ENCODE measurements at regions not wholly inside any gene's neighbourhood (a gene's known extent, or its start where the extent isn't known, plus 50 kb on each side); places are given as distances from the start of the nearest gene placed in this dataset.

- no peaks in the 10 kb centered on the region for H3K27me3 ChIP-seq (ENCODE audit: control insufficient read depth in 3 of 3, insufficient read depth in 3 of 3, low read length in 3 of 3)
- H3K27ac ChIP-seq (ENCODE audit: low read depth, low read length), result no peak overlapping the region
- H3K9ac ChIP-seq (ENCODE audit: low read depth in 1 of 3, low read length in 3 of 3), result no peak overlapping the region
- peaks cover 0 to 3% (median 0%) of the 10 kb centered on the region in 3 donors for H3K9me3 ChIP-seq (ENCODE audit: control insufficient read depth in 3 of 3, low read length in 3 of 3)
- H3K4me1 ChIP-seq (ENCODE audit: control insufficient read depth in 3 of 3, insufficient read depth in 3 of 3, low read length in 3 of 3), result no peaks in the 10 kb centered on the region
- no peak overlapping the region for H3K4me3 ChIP-seq (ENCODE audit: low read length in 3 of 3)
- no peaks in the 10 kb centered on the region for H3K36me3 ChIP-seq (ENCODE audit: control insufficient read depth in 3 of 3, insufficient read depth in 3 of 3, low read length in 3 of 3)
These were observed 366.7 kb downstream of the PIK3R1 start for GRCh38 chr5:68582284-68582683.

GRCh38 chr5:68587171-68587570 is 371.6 kb downstream of the PIK3R1 start:
- no peaks in the 10 kb centered on the region for H3K27me3 ChIP-seq (ENCODE audit: control insufficient read depth in 3 of 3, insufficient read depth in 3 of 3, low read length in 3 of 3)
- H3K27ac ChIP-seq (ENCODE audit: low read depth, low read length), result no peak overlapping the region
- no peak overlapping the region for H3K4me3 ChIP-seq (ENCODE audit: low read length in 3 of 3)
- no peaks in the 10 kb centered on the region for H3K4me1 ChIP-seq (ENCODE audit: control insufficient read depth in 3 of 3, insufficient read depth in 3 of 3, low read length in 3 of 3)
- H3K36me3 ChIP-seq (ENCODE audit: control insufficient read depth in 3 of 3, insufficient read depth in 3 of 3, low read length in 3 of 3), result no peaks in the 10 kb centered on the region
- no peaks in the 10 kb centered on the region for H3K9me3 ChIP-seq (ENCODE audit: control insufficient read depth in 3 of 3, low read length in 3 of 3)
- H3K9ac ChIP-seq (ENCODE audit: low read depth in 1 of 3, low read length in 3 of 3), result no peak overlapping the region

- Histone ChIP-seq H3K27me3 (ENCODE audit: control insufficient read depth in 3 of 3, insufficient read depth in 3 of 3, low read length in 3 of 3) (no peaks in the 10 kb centered on the region), H3K4me3 (ENCODE audit: low read length in 3 of 3) (no peak overlapping the region), H3K9me3 (ENCODE audit: control insufficient read depth in 3 of 3, low read length in 3 of 3) (no peaks in the 10 kb centered on the region), H3K4me1 (ENCODE audit: control insufficient read depth in 3 of 3, insufficient read depth in 3 of 3, low read length in 3 of 3) (peaks cover 0 to 6% (median 0%) of the 10 kb centered on the region in 3 donors), H3K36me3 (ENCODE audit: control insufficient read depth in 3 of 3, insufficient read depth in 3 of 3, low read length in 3 of 3) (no peaks in the 10 kb centered on the region), H3K27ac (ENCODE audit: low read depth, low read length) (no peak overlapping the region), H3K9ac (ENCODE audit: low read depth in 1 of 3, low read length in 3 of 3) (no peak overlapping the region)
These were observed 376.3 kb downstream of the PIK3R1 start for GRCh38 chr5:68591850-68592249.

GRCh38 chr5:68592351-68592750 is 376.8 kb downstream of the PIK3R1 start:
- Histone ChIP-seq H3K4me3 (ENCODE audit: low read length in 3 of 3) (no peak overlapping the region), H3K9ac (ENCODE audit: low read depth in 1 of 3, low read length in 3 of 3) (no peak overlapping the region), H3K36me3 (ENCODE audit: control insufficient read depth in 3 of 3, insufficient read depth in 3 of 3, low read length in 3 of 3) (no peaks in the 10 kb centered on the region), H3K27me3 (ENCODE audit: control insufficient read depth in 3 of 3, insufficient read depth in 3 of 3, low read length in 3 of 3) (no peaks in the 10 kb centered on the region), H3K27ac (ENCODE audit: low read depth, low read length) (no peak overlapping the region), H3K4me1 (ENCODE audit: control insufficient read depth in 3 of 3, insufficient read depth in 3 of 3, low read length in 3 of 3) (peaks cover 0 to 6% (median 0%) of the 10 kb centered on the region in 3 donors), H3K9me3 (ENCODE audit: control insufficient read depth in 3 of 3, low read length in 3 of 3) (no peaks in the 10 kb centered on the region)

- Histone ChIP-seq H3K9me3 (ENCODE audit: control insufficient read depth in 3 of 3, low read length in 3 of 3) (no peaks in the 10 kb centered on the region), H3K36me3 (ENCODE audit: control insufficient read depth in 3 of 3, insufficient read depth in 3 of 3, low read length in 3 of 3) (no peaks in the 10 kb centered on the region), H3K4me1 (ENCODE audit: control insufficient read depth in 3 of 3, insufficient read depth in 3 of 3, low read length in 3 of 3) (peaks cover 0 to 6% (median 0%) of the 10 kb centered on the region in 3 donors), H3K9ac (ENCODE audit: low read depth in 1 of 3, low read length in 3 of 3) (no peak overlapping the region), H3K4me3 (ENCODE audit: low read length in 3 of 3) (no peak overlapping the region), H3K27me3 (ENCODE audit: control insufficient read depth in 3 of 3, insufficient read depth in 3 of 3, low read length in 3 of 3) (no peaks in the 10 kb centered on the region), H3K27ac (ENCODE audit: low read depth, low read length) (no peak overlapping the region)
These were observed 377.7 kb downstream of the PIK3R1 start for GRCh38 chr5:68593211-68593671.

- no peaks in the 10 kb centered on the region for H3K4me1 ChIP-seq (ENCODE audit: control insufficient read depth in 3 of 3, insufficient read depth in 3 of 3, low read length in 3 of 3)
- no peak overlapping the region for H3K9ac ChIP-seq (ENCODE audit: low read depth in 1 of 3, low read length in 3 of 3)
- no peaks in the 10 kb centered on the region for H3K36me3 ChIP-seq (ENCODE audit: control insufficient read depth in 3 of 3, insufficient read depth in 3 of 3, low read length in 3 of 3)
- no peak overlapping the region for H3K27ac ChIP-seq (ENCODE audit: low read depth, low read length)
- H3K9me3 ChIP-seq (ENCODE audit: control insufficient read depth in 3 of 3, low read length in 3 of 3), result peaks cover 5 to 9% (median 9%) of the 10 kb centered on the region in 3 donors
- H3K27me3 ChIP-seq (ENCODE audit: control insufficient read depth in 3 of 3, insufficient read depth in 3 of 3, low read length in 3 of 3), result no peaks in the 10 kb centered on the region
- H3K4me3 ChIP-seq (ENCODE audit: low read length in 3 of 3), result no peak overlapping the region
These were observed 397.4 kb downstream of the PIK3R1 start for GRCh38 chr5:68612972-68613371.

- Histone ChIP-seq H3K27me3 (ENCODE audit: control insufficient read depth in 3 of 3, insufficient read depth in 3 of 3, low read length in 3 of 3) (no peaks in the 10 kb centered on the region), H3K4me3 (ENCODE audit: low read length in 3 of 3) (no peak overlapping the region), H3K9me3 (ENCODE audit: control insufficient read depth in 3 of 3, low read length in 3 of 3) (no peaks in the 10 kb centered on the region), H3K36me3 (ENCODE audit: control insufficient read depth in 3 of 3, insufficient read depth in 3 of 3, low read length in 3 of 3) (no peaks in the 10 kb centered on the region), H3K4me1 (ENCODE audit: control insufficient read depth in 3 of 3, insufficient read depth in 3 of 3, low read length in 3 of 3) (no peaks in the 10 kb centered on the region), H3K27ac (ENCODE audit: low read depth, low read length) (no peak overlapping the region), H3K9ac (ENCODE audit: low read depth in 1 of 3, low read length in 3 of 3) (no peak overlapping the region)
These were observed 402.9 kb downstream of the PIK3R1 start for GRCh38 chr5:68618501-68618900.

- H3K4me1 ChIP-seq (ENCODE audit: control insufficient read depth in 3 of 3, insufficient read depth in 3 of 3, low read length in 3 of 3), result no peaks in the 10 kb centered on the region
These were observed 411.4 kb downstream of the PIK3R1 start for GRCh38 chr5:68627001-68627400.

GRCh38 chr5:68628082-68628814 is 412.7 kb downstream of the PIK3R1 start:
- Histone ChIP-seq H3K9ac (ENCODE audit: low read depth in 1 of 3, low read length in 3 of 3) (no peak overlapping the region), H3K36me3 (ENCODE audit: control insufficient read depth in 3 of 3, insufficient read depth in 3 of 3, low read length in 3 of 3) (no peaks in the 10 kb centered on the region), H3K4me1 (ENCODE audit: control insufficient read depth in 3 of 3, insufficient read depth in 3 of 3, low read length in 3 of 3) (no peaks in the 10 kb centered on the region), H3K27me3 (ENCODE audit: control insufficient read depth in 3 of 3, insufficient read depth in 3 of 3, low read length in 3 of 3) (no peaks in the 10 kb centered on the region), H3K4me3 (ENCODE audit: low read length in 3 of 3) (no peak overlapping the region), H3K27ac (ENCODE audit: low read depth, low read length) (no peak overlapping the region), H3K9me3 (ENCODE audit: control insufficient read depth in 3 of 3, low read length in 3 of 3) (no peaks in the 10 kb centered on the region)

More at GRCh38 chr5:68627001-68627400, 411.4 kb downstream of the PIK3R1 start:
- no peaks in the 10 kb centered on the region for H3K9me3 ChIP-seq (ENCODE audit: control insufficient read depth in 3 of 3, low read length in 3 of 3)
- no peak overlapping the region for H3K9ac ChIP-seq (ENCODE audit: low read depth in 1 of 3, low read length in 3 of 3)
- H3K27ac ChIP-seq (ENCODE audit: low read depth, low read length), result no peak overlapping the region
- H3K36me3 ChIP-seq (ENCODE audit: control insufficient read depth in 3 of 3, insufficient read depth in 3 of 3, low read length in 3 of 3), result no peaks in the 10 kb centered on the region
- H3K4me3 ChIP-seq (ENCODE audit: low read length in 3 of 3), result no peak overlapping the region
- no peaks in the 10 kb centered on the region for H3K27me3 ChIP-seq (ENCODE audit: control insufficient read depth in 3 of 3, insufficient read depth in 3 of 3, low read length in 3 of 3)

- H3K9me3 ChIP-seq (ENCODE audit: control insufficient read depth in 3 of 3, low read length in 3 of 3), result no peaks in the 10 kb centered on the region
- no peak overlapping the region for H3K4me3 ChIP-seq (ENCODE audit: low read length in 3 of 3)
- no peak overlapping the region for H3K9ac ChIP-seq (ENCODE audit: low read depth in 1 of 3, low read length in 3 of 3)
- no peaks in the 10 kb centered on the region for H3K4me1 ChIP-seq (ENCODE audit: control insufficient read depth in 3 of 3, insufficient read depth in 3 of 3, low read length in 3 of 3)
- H3K36me3 ChIP-seq (ENCODE audit: control insufficient read depth in 3 of 3, insufficient read depth in 3 of 3, low read length in 3 of 3), result no peaks in the 10 kb centered on the region
- H3K27me3 ChIP-seq (ENCODE audit: control insufficient read depth in 3 of 3, insufficient read depth in 3 of 3, low read length in 3 of 3), result no peaks in the 10 kb centered on the region
- H3K27ac ChIP-seq (ENCODE audit: low read depth, low read length), result no peak overlapping the region
These were observed 414.8 kb downstream of the PIK3R1 start for GRCh38 chr5:68630354-68630753.

Measured in skeletal muscle tissue (tissue), 3 donors.